ENCODE measurements at regions not wholly inside any gene's neighbourhood (a gene's known extent, or its start where the extent isn't known, plus 50 kb on each side); places are given as distances from the start of the nearest gene placed in this dataset.

DNA sequence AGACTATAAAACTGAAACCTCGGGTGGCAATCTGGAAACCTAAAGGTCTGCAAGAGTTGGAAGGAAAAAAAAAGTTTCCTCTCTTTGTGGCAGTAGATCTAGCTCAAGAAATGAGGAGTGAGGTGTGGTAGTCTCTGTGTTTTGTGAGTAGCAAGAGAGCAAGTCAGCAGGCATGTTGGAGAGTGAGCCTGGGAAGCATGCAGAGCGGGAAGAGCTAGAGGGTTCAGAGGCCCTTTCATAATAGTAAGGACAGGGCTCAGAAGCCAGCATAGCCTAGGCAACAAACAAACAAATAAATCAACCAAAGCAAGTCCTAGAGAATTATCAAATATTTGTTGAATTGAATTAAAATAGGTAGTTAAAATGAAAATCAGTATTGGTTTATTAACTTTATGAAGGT lies 189.7 kb upstream of the CBLB start:
- no peak for TF ChIP-seq CTCF (conservative IDR thresholded peaks at IDR 0.05)
- TF ChIP-seq ZFX (IDR thresholded peaks at IDR 0.05) = no peak
